Mucosa of gallbladder (tissue), 1 donor: ENCODE measurements at regions not wholly inside any gene's neighbourhood (a gene's known extent, or its start where the extent isn't known, plus 50 kb on each side); places are given as distances from the start of the nearest gene placed in this dataset.

Experiments
- DNase-seq: peaks from one replicate; pipeline ENCODE4 v3.0.0-alpha.2; 2020; ENCODE audit warnings: low spot score
- donor health status: DM: no; HTN: no; CAD: no.

DNA sequence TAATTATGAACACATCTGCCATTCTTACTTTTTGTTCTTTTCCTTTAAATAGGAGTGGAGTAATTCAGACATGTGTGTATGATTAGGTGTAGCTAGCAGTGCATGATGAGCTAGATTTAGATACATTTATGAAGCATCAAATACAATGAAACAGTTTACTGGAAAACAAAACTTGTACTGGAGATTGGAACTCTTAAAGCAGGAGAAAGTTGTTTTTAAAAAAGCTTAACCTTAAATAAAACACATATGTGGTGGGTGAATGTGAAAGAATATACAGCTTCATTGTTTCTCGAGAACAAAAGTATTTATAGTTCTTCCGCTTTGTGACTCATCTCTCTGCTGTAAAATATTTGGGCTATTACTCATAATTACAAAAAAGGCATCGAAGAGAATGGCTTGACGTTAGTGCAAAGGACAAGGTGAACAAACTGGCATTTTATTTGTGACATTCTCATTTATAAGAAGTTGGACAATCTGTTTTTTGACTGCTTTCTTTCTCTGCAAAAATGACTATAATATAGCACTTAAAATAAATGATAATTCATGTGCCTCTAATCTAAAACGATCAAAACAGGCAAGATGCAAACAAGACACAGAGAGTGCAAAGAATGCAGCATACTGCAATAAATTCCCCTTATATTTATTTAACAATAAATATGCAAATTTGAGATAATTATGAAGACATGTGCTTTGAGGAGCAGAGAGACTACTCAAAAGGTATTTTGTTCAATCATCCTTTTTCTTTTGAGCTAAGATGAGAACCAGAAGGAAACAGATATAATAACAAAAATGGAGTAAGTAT, 478.8 kb downstream of the CETN3 start:
- no peak for DNase-seq

DNA sequence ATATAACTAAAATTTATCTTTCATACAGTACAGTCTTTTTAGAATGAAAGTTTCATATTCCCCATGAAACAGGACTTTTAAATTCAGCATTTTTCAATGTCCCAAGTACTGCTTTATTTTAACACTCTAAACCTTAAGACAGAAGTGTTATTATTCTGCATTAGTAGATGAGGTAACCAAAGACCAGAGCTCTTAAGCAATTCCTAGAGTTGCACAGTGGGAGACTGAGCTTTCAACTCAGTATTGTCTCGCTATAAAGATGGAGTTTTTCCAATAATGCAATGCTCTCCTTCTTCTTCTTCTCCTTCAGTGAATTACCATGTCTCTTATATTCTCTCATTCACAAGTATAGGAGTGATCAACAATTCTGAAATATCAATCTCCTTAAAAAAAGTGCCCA, 479.7 kb downstream of the CETN3 start:
- DNase-seq = no peak

DNA sequence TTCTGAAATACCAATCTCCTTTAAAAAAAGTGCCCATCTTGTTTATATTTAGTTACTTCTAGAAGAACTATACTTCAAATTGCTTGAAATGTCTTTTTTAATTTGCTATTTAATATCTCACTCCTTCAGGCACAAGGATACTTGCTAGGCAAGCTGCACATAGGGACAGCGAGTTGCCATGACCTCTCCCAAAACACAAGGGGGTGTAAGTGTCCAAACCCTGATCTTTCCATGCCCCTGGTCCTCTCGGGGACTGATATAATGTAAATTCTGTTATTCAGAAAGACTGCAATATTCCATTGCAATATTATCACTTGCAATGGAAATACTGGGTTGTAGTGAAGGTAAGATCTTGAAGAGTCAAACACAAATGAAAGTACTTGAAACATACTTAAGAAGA, 480.4 kb downstream of the CETN3 start:
- DNase-seq = no peak

DNA sequence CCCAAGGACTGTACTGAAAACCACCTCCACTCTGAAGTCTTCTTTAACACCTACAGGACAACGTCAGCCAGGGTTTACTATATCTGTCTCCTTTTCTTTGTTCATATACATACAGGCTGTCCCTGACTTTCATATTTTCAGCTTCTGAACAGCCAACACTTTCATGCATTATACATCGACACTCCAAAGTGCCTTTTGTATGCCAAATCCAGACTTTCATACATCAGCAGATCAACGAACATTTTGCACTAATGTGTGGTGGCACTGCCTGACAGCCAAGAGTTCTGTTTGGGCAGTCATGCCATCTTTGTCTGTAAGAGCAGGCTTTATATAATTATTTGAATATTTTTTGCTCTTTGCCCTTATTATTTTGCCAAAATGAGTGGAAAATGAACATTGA, 487.4 kb downstream of the CETN3 start:
- DNase-seq = no peak

DNA sequence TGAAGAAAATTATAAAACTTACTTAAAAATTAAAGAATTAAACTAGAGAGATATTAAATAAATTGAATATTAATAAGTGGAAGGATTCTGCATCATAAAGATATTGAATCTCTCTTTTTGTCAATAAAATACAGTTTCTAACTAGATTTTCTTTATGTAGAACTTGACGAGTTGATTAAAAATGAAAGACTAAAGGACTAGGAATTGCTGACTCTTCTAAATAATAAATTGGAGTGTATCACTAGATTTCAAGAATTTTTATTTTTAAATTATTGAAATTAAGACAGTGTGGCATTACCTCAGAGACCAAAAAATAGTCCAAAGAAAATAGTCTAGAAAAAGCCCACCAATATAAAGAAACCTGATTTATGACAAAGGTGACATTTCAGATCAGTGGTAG, 492.4 kb downstream of the CETN3 start:
- DNase-seq = no peak

DNA sequence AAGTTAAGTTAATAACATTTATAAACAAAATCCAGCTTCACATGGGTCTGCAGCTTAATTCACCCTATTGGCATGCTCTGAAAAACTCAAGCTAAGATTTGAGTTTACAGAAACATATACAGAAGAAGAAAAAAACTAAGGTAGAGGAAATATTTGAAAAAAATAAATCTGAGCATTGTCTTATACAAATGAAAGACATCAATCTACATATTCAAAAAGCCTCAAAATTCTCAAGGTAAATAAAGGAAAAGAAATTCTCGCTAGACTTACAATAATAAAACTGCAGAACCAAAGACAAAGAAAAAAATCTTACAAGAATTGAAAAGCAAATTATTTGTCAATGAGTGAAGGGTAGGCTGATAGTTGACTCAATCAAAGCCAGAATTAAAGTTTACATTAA, 493.4 kb downstream of the CETN3 start:
- no peak for DNase-seq

DNA sequence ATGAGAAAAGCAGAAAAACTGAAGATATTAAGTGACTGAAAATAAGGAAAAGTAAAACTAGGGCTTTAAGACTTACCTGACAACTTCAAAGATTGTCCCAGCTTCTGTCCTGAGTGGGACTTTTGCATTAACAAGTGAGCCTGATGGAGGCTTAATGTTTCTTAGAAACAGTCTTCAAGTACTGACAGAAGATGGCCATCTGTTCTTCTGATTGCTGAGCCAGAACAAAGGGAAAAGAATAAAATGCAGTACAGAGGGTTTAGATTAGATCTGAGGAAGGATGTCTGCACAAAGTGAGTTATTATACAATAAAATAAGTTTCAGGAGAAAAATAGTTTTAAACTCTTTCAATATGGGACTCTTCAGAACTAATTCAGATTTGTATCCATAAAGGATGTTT, 500.7 kb downstream of the CETN3 start:
- DNase-seq = no peak

DNA sequence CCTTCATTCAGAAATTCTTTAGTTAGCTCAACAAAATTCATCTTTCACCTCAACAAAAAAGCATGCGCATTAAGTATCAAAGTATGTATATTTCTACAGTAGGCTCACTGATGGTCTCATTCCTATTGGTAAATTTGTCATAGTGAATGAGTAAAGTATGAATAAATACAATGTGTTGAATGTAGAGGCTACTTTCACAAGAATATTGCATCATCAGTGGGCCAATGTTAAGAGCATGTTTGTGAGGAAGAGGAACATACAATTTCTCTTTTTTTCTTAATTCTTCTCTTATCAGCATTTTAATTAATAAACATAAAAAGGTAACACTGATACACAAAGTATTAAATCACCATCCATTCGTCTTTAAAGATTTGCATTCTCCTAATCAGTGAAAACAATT, 505.1 kb downstream of the CETN3 start:
- no peak for DNase-seq

DNA sequence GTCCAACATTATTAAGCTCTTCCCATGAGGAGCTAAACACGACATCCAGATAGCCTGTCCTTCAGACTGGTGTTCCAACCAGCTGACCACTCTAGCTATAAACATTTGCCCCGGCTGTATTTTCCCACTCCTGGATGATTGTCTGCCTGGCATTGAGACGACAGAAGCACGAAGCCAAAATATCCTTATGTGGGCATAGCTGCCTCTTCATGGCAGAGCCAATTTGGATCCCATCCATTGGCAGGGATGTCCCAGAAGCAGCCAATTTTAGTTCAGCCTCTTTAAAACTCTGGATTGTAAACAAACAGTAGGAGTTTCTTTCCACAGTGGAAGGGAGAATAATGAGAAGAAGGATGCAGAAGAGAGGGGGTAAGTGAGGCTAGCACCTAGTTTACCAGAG, 507.6 kb downstream of the CETN3 start:
- DNase-seq = peak; percentile 12

DNA sequence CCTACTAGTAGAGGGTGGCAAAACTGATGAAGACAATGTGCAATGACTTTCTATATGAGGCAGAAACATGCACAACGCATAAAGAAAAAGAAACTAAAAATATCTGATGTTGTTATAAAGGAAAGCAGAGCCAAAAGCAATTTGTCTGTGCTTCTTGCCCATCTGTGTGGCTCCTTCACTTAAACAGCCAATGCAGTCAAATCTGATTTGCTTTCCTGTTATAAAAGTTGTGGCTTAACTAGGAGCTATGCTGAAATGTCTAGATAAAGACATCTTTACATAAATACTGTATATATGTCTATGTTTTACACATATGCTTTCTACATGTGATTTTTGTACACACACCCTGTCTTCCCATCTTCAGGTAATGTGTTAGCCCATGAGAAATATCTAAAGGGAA, 508.2 kb downstream of the CETN3 start:
- no peak for DNase-seq

DNA sequence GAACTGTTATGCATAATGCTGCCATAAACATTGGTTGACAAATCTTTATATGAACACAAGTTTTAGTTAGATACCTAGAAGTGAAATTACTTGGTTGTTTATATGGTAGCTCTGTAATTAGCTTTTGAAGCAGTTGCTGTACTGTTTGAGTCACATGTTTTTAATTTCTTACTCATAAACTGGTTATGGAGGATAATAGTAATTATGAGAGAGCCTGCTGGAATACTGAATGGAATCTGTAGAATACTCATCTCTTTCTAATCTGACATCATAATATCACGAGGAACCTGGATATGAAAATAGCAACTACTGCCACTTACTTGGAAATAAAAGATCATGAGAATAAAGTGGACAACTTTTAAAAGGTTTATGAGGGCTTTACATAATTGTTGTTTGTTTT, 509.2 kb downstream of the CETN3 start:
- no peak for DNase-seq

DNA sequence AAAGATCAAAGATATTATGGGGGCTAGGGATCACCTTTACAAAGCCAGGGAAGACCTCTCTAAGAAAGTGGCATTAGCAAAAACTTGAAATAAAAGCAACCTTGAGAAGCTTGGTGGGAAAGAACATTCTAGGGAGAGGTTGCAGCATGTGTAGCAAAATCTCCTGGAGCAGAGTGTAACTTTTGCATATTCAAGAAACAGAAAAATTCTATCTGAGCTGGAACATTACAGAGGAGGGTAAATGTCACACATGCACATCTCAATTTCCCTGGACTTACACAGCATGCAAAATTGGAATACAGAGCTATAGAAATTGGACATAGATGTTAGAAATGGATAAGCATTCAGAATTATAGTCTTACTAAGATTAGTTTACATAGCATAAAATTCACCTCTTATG, 510.0 kb downstream of the CETN3 start:
- no peak for DNase-seq

DNA sequence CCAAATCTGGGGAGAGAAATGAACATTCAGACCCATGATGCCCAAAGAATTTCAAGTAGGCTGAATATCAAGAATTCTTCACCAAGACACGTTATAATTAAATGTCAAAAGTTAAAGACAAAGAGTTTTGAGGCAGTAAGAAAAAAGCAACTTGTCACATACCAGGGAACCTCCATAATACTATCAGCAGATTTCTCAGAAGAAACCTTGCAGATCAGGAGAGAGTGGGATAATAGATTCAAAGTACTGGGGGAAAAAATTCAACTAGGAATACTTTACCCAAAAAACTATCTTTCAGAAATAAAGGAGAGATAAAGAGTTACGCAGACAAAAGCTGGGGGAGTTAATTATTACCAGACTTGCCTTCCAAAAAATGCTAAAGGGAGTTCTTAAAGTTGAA, 516.0 kb downstream of the CETN3 start:
- no peak for DNase-seq

DNA sequence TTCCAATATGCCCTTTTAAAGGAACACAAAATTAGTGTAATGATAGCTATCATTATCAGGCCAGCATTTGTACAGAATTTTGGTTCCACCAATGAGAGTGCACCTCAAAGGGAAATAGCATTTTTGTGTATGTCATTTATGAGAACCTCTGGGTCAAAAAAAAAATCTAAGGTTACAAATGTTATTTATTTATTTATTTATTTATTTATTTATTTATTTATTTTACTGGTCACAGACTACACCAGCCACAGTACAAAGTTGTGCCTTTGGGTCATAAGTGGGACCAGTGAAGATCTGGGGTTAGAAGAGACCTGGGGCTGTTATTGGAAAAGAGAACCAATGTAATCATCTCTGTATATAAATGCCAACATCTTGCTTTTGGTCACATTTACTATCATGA, 523.9 kb downstream of the CETN3 start:
- DNase-seq = no peak

DNA sequence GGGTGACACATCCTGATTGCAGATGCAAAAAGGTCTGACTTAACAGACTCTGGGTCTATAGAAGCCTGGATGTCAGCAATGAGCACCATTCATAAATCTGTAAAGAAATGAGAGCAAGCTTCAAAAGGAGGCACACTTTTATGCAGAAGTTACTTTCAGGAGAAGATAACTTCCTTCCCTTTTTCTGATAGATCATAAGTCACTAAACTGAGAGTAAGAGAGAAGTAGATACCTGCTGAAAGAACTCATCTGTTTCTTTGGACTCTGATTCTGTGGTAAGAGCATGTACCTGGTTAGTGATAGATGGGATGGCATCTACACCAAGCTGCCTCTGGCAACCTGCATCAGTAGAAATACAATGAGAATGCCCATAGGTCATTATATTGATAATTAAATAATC, 525.6 kb downstream of the CETN3 start:
- DNase-seq = no peak

DNA sequence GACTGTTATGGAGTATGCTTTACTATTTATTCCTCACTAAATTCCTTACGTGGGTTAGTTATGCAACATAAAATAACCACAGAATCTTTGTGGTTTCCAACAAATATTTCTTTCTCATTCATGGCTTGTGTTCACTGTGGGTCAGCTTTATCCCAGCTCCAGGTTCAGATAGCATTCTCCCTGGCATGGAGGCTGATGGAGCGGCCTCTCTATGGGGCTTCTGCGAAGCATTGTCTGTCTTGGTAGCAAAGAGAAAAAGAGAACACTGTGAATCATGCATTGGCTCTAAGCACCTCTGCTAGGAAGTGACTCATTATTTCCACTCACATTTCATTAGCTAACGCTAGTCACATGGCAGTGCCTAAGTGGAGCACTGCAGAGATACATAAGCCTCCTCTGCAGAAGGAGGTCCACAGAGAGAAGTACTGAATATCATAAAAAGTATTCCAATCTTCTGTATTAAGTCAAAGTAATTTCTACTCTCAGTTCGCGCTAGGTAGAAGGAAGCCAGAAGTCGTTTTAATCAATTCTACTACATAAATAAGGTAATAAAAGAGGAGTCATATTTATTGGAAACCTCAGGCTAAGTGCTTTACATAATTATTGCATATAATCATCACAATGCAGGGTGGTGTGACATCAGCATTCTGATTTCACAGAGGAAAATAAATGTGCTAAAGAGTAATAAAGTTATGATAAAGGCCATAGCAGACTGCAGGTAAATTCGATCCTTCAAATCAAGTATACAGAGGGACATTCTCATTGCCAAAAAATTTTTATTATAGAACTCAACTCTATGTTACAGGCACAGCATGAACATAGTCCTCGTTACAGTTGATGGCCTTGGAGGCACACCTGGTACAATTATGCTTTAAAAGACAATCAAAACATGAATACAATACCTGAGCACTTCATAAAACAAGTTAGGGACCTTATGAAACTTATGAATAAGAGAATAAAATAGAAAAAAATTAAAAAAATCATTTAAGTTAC, 531.1 kb downstream of the CETN3 start:
- DNase-seq = no peak

DNA sequence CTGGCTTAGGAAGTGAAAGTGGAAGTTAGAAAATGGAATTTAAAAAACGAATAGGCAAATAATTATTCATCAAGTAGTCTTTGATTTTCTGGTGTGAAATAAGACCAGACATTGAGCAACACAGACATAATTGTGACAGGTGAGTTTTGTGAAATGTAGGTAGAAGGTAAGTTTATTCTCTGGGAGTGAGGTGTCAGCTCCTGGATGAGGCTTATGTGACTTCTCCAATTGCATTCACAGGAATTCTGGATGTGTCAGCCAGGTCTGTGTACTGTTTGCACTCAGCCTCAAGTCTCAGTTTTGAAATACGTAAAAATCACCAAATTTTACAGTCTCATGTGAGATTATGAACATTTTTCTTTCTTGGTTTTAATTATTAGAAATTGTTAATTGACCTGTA, 537.6 kb downstream of the CETN3 start:
- no peak for DNase-seq

DNA sequence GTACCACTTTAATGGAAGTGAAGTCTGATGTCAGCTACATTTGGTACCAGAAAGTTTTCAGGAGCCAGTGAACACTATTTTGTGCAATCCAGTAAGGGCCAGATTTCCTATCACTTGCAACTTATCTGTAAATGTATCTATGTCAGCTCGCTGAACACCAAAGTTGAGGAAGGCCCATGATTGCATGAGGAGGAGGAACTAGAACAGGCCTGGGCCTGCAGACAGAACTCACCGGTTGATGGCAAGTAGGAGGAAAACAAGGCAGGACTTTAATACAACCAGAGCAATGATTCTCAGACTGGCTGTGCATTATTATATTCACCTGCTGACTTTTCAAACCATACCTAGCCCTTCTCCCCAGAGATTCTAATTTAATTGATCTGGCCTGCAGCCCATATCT, 540.2 kb downstream of the CETN3 start:
- no peak for DNase-seq

DNA sequence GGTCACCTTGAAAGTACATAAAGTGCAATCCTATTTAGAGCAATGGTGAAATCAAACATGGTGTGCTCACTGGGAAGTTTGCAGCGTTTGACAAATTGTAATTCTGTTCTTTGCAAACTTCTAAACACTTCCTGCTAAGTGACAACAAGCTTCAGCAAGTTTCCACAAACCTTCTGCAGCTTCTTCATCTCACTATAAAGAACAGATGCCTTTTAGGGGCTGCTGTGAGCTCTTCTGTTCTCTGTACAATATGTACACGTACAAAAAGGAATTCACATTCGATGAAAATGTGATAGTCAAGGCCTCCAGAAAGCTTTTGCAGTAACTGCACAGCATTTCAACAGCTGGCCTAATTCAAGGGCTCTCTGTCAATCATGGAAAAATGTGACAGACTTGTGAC, 543.1 kb downstream of the CETN3 start:
- DNase-seq = no peak

DNA sequence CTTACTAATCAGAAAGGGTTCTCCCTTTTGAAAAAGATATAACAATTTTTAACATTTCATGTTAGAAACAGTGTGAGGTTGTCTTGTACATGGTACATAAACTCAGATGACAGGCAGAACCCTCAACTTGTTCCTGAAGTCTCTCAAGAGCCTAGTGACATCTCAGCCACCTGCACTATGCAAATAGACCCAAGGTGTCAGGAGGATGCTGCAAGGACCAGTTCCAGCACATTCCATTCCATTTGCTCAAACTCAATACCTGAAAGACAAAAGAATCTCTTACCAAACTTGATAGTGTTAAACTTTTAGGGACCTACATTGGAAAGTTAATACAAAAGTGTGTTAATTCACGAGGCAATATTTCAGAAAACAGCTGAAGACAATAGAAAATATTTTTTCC, 544.6 kb downstream of the CETN3 start:
- DNase-seq = no peak

DNA sequence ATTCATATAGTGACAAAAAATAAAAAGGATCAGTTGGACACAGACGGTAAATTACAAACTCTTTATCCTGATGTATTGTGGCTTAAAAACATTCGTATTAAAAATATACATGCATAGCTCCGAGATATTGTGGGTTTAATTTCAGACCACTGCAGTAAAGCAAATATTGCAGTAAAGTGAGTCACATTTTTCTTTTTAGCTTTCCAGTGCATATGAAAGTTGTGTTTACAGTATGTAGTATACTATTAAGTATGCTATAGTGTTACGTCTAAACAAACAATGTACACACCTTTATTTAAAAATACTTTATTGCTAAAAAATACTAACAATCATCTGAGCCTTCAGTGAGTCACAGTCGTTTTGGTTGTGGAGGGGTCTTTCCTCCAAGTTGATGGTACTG, 551.8 kb downstream of the CETN3 start:
- no peak for DNase-seq

DNA sequence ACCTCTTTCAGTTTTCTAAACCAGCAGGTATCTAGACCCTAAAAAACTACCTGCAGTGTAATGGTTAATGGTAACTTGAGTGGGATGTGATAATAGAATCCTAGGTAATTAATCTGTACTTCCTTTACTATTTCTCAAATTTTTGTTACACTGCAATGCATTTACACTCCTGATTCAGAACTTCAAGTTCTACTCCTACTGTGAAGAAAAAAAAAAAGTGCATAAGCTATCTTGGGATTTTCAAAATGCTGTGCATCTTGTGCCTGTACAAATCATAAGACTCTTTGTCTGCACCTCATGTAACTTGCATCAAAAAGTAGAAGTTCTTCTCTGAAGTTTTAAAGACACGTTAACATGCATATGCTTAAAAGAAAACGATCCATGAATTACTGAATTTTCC, 554.1 kb downstream of the CETN3 start:
- no peak for DNase-seq

DNA sequence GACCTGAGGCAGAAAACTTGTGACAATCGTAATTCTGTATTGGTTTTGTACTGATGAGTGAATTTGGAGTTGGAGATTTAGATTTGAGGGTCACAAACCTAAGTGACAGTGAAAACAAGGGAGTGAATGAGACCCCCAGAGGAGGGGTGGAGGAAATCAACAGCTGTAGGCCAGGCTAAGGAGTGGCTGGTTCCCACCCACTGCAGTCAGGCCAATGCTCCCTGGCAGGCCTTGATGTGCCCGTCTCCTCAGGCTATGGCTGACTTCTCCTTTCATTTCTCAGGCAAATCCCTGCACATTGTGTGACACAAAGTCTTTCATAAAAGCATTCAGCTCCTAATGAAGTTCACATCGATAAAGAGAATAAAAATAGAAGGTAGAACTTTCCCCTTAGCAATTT, 557.6 kb downstream of the CETN3 start:
- no peak for DNase-seq
